Thyroid gland (tissue), 4 donors: ENCODE measurements at regions not wholly inside any gene's neighbourhood (a gene's known extent, or its start where the extent isn't known, plus 50 kb on each side); places are given as distances from the start of the nearest gene placed in this dataset.

Experiments
- DNase-seq, 2 donors: peaks; one replicate each; pipeline ENCODE4 v3.0.0-alpha.2; 2019
- H3K27ac ChIP-seq, 3 donors: fragments of 200-600 bp; sonication (generic); 1 replicate in 2 of 3; 2 replicates in 1 of 3; pipeline ENCODE4 v1.5.1; 2016 to 2019; ENCODE audit warnings: mild to moderate bottlenecking in 1 of 3, moderate library complexity in 1 of 3
- H3K27me3 ChIP-seq: fragments of 200-600 bp; sonication (generic); one replicate; pipeline ENCODE4 v1.5.1; 2019
- H3K36me3 ChIP-seq, 2 donors: fragments of 200-600 bp; sonication (generic); one replicate each; pipeline ENCODE4 v1.5.1; 2016 to 2019
- H3K4me1 ChIP-seq, 2 donors: fragments of 200-600 bp; sonication (generic); one replicate each; pipeline ENCODE4 v1.5.1; 2017 to 2019
- H3K4me3 ChIP-seq, 3 donors: fragments of 200-600 bp; sonication (generic); replicated peaks in 1 of 3; 1 replicate in 2 of 3; 2 replicates in 1 of 3; pipeline ENCODE4 v1.5.1; 2016; ENCODE audit warnings: mild to moderate bottlenecking in 1 of 3
- H3K9me3 ChIP-seq: fragments of 200-600 bp; sonication (generic); one replicate; pipeline ENCODE4 v1.5.1; 2017
- POLR2A ChIP-seq, 2 donors: fragments of 450-650 bp; IDR thresholded peaks; one replicate each; pipeline ENCODE4 v1.6.1; 2017; ENCODE audit warnings: antibody characterized with exemption in 2 of 2, mild to moderate bottlenecking in 2 of 2, moderate library complexity in 1 of 2
- WGBS, 2 donors: methylation state at CpG; one replicate each; pipeline ENCODE4 v1.1.5; 2017; 5-methylcytosine and 5-hydroxymethylcytosine counted together
- intact Hi-C: fragments of 100-400 bp; cut with DNase I; formaldehyde crosslinking; loops from one replicate; pipeline ENCODE4 v1.15.1; 2023
- TF ChIP-seq, protein P1 (sequence below), 6 experiments: fragments of 200-600 bp in 3 of 6; fragments of 450-650 bp in 3 of 6; sonication (generic) in 3 of 6; IDR thresholded peaks; one replicate each; pipeline ENCODE4 v1.5.1; 2016 to 2019; ENCODE audit warnings: antibody characterized with exemption in 6 of 6, mild to moderate bottlenecking in 2 of 6, inconsistent platforms in 1 of 6, moderate library complexity in 1 of 6

DNA sequence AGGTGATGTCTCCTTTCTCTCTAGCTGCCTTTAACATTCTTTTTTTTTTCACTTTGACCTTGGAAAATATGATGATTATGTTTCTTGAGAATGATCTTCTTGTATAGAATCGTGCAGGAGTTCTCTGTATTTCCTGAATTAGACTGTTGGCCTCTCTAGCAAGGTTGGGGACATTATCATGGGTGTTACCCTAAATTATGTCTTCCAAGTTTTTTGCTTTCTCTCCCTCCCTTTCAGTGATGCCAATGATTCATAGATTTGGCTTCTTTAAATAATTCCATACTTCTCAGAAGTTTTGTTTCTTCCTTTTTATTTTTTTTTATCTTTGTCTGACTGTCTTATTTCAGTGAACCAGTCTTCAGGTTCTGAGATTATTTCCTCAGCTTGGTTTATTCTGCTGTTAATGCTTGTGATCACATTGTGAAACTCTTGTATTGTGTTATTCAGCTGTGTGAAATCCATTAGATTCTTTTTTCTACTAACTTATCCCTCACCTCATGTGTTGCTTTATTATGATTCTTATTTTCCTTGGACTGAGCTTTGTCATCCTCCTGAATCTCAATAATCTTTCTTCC is 268.4 kb upstream of the NRIP1 start:
- H3K27ac ChIP-seq, result no peak overlapping the region
- WGBS, 2 donors, result 50 to 65% methylated on average over 1 of the region's 1 CpG
- intact Hi-C loops, result no loop called here
- H3K4me3 ChIP-seq, result no peak overlapping the region
- no peaks in the 10 kb centered on the region for H3K4me1 ChIP-seq
- no peaks in the 10 kb centered on the region for H3K27me3 ChIP-seq
- no peak for DNase-seq
- H3K9me3 ChIP-seq, result no peaks in the 10 kb centered on the region
- TF ChIP-seq, protein P1, sequence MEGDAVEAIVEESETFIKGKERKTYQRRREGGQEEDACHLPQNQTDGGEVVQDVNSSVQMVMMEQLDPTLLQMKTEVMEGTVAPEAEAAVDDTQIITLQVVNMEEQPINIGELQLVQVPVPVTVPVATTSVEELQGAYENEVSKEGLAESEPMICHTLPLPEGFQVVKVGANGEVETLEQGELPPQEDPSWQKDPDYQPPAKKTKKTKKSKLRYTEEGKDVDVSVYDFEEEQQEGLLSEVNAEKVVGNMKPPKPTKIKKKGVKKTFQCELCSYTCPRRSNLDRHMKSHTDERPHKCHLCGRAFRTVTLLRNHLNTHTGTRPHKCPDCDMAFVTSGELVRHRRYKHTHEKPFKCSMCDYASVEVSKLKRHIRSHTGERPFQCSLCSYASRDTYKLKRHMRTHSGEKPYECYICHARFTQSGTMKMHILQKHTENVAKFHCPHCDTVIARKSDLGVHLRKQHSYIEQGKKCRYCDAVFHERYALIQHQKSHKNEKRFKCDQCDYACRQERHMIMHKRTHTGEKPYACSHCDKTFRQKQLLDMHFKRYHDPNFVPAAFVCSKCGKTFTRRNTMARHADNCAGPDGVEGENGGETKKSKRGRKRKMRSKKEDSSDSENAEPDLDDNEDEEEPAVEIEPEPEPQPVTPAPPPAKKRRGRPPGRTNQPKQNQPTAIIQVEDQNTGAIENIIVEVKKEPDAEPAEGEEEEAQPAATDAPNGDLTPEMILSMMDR (IDR thresholded peaks at IDR 0.05), result no peak
- TF ChIP-seq POLR2A (IDR thresholded peaks at IDR 0.05), result no peak
- H3K36me3 ChIP-seq, result no peaks in the 10 kb centered on the region

DNA sequence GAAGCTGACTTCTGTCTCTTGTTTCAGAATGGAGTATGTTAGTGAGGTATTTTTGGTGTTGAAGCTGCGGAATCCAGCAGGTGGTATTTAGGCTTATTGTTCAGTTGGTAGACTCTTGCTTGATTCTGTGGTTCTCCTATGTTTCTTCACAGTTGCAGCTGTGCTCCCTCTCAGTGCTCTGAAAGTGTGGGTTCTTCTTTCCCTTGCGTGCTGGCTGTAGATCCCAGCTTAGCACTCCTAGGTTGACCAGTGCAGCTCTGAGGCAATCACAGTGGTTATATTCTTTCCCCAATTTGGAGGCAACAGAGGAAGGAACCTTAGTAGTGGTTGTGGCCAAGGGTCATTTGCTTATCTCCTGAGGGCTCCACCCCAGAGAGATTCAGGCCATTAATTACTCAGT is 269.2 kb upstream of the NRIP1 start:
- no peaks in the 10 kb centered on the region for H3K27me3 ChIP-seq
- TF ChIP-seq POLR2A (IDR thresholded peaks at IDR 0.05), result no peak
- TF ChIP-seq, protein P1 (IDR thresholded peaks at IDR 0.05), result no peak
- 96 to 97% methylated on average over 2 of the region's 2 CpGs for whole genome bisulfite sequencing, 2 donors
- no peak overlapping the region for H3K4me3 ChIP-seq
- no peak for DNase-seq
- intact Hi-C loops, result no loop called here
- H3K27ac ChIP-seq, result no peak overlapping the region
- H3K36me3 ChIP-seq, result no peaks in the 10 kb centered on the region
- H3K4me1 ChIP-seq, result no peaks in the 10 kb centered on the region
- H3K9me3 ChIP-seq, result no peaks in the 10 kb centered on the region

DNA sequence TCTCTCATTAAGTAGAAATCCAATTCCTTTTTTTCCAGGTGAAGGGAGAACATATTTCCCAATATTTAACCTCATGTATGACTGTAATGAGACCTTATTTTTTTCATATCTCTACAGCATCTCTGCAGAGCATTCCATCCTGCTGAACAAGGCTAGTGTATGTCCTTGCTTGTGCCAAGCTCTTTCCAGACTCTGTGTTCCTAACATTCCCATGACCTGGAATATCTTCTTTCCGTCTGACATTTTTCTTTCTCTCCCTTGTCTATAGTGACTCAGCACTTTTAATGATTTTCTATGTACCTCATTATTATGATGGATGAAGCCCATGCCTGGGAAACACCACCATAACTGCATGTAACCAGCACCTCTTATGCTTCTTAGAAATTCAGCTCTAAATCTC is 278.3 kb upstream of the NRIP1 start:
- H3K27me3 ChIP-seq, result no peaks in the 10 kb centered on the region

DNA sequence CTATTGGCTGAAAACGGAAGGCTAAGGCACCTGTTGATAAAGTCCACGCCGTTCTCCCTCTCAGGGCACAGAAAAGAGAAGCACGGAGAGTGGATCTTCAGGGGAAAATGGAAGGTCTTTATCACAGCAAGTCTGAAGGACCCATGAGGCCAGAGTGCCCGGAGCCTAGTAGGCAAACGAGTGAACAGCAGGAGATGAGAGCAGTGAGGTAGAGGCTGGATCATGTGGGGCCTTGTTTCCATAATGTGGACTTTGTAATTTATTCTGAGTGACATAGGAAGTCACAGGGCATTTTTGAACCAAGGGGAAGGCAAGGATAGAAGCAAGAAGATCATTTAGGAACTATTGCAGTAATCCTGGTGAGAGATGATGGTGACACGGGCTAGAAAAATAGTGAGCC is 287.2 kb upstream of the NRIP1 start:
- H3K4me3 ChIP-seq, result no peak overlapping the region
- no peaks in the 10 kb centered on the region for H3K4me1 ChIP-seq
- no peaks in the 10 kb centered on the region for H3K9me3 ChIP-seq
- no peak overlapping the region for H3K27ac ChIP-seq
- TF ChIP-seq, protein P1 (IDR thresholded peaks at IDR 0.05), result no peak
- no peak for TF ChIP-seq POLR2A (IDR thresholded peaks at IDR 0.05)
- intact Hi-C loops, result no loop called here
- 78 to 85% methylated on average over 7 of the region's 7 CpGs for WGBS, 2 donors
- DNase-seq, result no peak
- H3K27me3 ChIP-seq, result no peaks in the 10 kb centered on the region
- no peaks in the 10 kb centered on the region for H3K36me3 ChIP-seq

More for the DNA sequence above, 278.3 kb upstream of the NRIP1 start:
- DNase-seq, result no peak
- TF ChIP-seq, protein P1 (IDR thresholded peaks at IDR 0.05), result no peak
- no peak for TF ChIP-seq POLR2A (IDR thresholded peaks at IDR 0.05)
- 67 to 80% methylated on average over 1 of the region's 1 CpG for WGBS, 2 donors
- H3K9me3 ChIP-seq, result no peaks in the 10 kb centered on the region
- H3K27ac ChIP-seq, result no peak overlapping the region
- H3K4me3 ChIP-seq, result no peak overlapping the region
- H3K36me3 ChIP-seq, result no peaks in the 10 kb centered on the region
- intact Hi-C loops, result no loop called here
- no peaks in the 10 kb centered on the region for H3K4me1 ChIP-seq

DNA sequence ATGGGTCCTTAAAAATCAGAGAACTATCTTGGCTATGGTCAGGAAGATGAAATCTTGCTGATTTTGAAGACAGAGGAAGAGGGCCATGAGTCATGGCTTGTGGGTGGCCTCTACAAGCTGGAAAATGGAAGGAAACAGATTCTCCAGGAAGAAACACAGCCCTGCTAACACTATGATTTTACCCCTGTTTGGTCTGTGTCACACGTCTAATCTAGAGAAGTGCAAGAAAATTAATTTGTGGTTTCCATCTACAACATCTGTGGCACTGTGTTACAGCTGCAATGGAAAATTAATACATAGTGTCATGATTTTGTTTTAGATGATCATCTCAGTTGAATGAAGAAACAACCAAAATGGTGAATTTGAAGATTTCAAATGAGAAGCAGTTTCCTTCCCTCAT is 288.7 kb upstream of the NRIP1 start:
- Histone ChIP-seq H3K36me3 (no peaks in the 10 kb centered on the region), H3K4me3 (no peak overlapping the region), H3K4me1 (no peaks in the 10 kb centered on the region), H3K27me3 (no peaks in the 10 kb centered on the region), H3K9me3 (no peaks in the 10 kb centered on the region), H3K27ac (no peak overlapping the region)
- intact Hi-C loops, result no loop called here
- no peak for DNase-seq
- WGBS, 2 donors, result 69% methylated on average over 1 of the region's 1 CpG
- TF ChIP-seq POLR2A (IDR thresholded peaks at IDR 0.05), result no peak
- TF ChIP-seq, protein P1 (IDR thresholded peaks at IDR 0.05), result no peak
